ENCODE measurements at regions not wholly inside any gene's neighbourhood (a gene's known extent, or its start where the extent isn't known, plus 50 kb on each side); places are given as distances from the start of the nearest gene placed in this dataset.
"Not testable (repeated sequence)": the region's sequence is repeated elsewhere in the genome, so short reads cannot be mapped to it uniquely, and the experiment has no call there.

DNA sequence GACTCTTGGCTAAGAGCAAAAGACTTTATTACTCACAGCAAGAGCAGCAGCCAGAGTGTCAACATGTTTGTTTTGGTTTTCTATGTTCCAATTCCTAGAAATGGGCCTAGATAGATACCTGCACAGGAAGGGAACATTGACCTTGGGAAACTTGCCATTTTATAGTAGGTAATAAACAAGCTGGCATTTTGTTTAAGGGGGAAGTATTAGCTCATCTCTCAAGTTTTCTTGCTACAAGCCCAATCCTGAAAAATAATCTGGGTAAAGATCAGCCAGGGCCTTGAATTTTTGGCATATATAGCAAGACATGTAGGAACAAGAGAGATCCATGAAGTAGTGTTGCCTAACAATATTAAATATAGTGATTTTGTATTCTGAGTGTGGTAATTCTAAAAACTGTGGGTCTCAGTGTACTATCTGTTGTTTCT is 51.4 kb upstream of the RGL1 start:
- H3K27me3 Mint-ChIP-seq = no peaks in the 10 kb centered on the region
- H3K9me3 Mint-ChIP-seq = peaks cover 20% of the 10 kb centered on the region
- H3K4me3 Mint-ChIP-seq = no peak overlapping the region
- TF ChIP-seq, protein P1, sequence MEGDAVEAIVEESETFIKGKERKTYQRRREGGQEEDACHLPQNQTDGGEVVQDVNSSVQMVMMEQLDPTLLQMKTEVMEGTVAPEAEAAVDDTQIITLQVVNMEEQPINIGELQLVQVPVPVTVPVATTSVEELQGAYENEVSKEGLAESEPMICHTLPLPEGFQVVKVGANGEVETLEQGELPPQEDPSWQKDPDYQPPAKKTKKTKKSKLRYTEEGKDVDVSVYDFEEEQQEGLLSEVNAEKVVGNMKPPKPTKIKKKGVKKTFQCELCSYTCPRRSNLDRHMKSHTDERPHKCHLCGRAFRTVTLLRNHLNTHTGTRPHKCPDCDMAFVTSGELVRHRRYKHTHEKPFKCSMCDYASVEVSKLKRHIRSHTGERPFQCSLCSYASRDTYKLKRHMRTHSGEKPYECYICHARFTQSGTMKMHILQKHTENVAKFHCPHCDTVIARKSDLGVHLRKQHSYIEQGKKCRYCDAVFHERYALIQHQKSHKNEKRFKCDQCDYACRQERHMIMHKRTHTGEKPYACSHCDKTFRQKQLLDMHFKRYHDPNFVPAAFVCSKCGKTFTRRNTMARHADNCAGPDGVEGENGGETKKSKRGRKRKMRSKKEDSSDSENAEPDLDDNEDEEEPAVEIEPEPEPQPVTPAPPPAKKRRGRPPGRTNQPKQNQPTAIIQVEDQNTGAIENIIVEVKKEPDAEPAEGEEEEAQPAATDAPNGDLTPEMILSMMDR (conservative IDR thresholded peaks at IDR 0.05) = no peak
- DNase-seq (ENCODE audit: extremely low spot score, unreplicated experiment) = no peak
- H3K36me3 Mint-ChIP-seq = no peaks in the 10 kb centered on the region
- H3K27ac Mint-ChIP-seq = no peak overlapping the region
- H3K4me1 Mint-ChIP-seq (ENCODE audit: unreplicated experiment) = peaks cover 4% of the 10 kb centered on the region

DNA sequence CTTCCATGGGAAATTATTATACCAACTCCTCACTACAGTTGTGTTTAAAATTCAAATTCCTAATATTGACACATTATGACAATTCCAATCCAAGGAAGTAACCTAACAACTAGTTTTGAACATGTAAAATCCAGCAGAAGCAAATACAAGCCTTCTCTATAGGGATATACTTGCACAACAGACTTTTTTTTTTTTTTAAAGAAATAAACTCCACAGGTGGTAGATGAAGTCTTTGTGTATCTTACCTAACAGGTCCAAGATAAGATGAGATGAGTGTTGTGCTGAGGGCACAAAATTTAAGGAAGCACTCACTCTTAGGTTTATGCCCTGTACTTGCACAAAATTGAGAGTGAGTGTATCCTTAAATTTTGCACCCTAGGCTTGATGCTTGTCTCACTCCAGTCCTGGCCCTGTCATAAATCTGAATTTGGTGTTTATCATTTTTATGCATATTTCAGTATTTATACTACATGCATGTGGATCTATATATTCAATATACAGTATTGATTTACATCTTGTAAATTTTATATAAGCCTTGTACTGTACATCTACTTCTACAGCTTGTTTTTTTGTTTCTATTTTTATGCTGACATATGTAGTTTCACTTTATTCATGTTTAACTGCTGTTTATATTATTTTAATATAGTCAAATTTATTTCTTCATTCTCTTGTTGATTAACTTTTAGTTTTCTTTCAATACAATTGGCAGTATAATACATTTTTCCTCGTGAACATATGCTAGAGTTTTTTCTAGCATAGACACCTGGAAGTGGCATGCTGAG is 60.6 kb upstream of the RGL1 start:
- Mint-ChIP-seq H3K4me1 (ENCODE audit: unreplicated experiment) (peaks cover 5% of the 10 kb centered on the region), H3K9me3 (no peaks in the 10 kb centered on the region), H3K36me3 (peaks cover 4% of the 10 kb centered on the region), H3K27me3 (no peaks in the 10 kb centered on the region), H3K4me3 (no peak overlapping the region), H3K27ac (no peak overlapping the region)
- DNase-seq (ENCODE audit: extremely low spot score, unreplicated experiment) = no peak
- TF ChIP-seq, protein P1 (conservative IDR thresholded peaks at IDR 0.05) = no peak

DNA sequence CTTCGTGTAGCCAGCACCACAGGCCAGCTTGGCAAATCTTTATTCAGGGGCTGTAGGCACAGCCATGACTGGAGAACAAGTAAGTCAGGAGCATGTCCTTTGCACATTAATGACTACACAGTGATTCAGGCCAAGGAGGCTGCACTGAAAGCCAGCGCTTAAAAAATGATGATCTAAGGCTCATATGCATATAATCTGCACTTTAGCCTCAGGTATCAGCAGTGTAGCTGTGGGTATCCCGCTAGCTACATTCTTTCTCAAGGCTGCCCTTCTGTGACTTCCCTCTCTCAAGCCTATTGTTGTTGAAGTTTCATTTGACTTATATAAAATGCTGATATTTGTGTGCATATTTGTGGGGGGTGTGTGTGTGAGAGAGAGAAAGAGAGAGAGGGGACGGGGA is 62.6 kb upstream of the RGL1 start:
- TF ChIP-seq, protein P1 (conservative IDR thresholded peaks at IDR 0.05) = no peak
- peaks cover 7% of the 10 kb centered on the region for H3K4me1 Mint-ChIP-seq (ENCODE audit: unreplicated experiment)
- H3K4me3 Mint-ChIP-seq = no peak overlapping the region
- no peak for DNase-seq (ENCODE audit: extremely low spot score, unreplicated experiment)
- no peak overlapping the region for H3K27ac Mint-ChIP-seq
- no peaks in the 10 kb centered on the region for H3K36me3 Mint-ChIP-seq
- H3K27me3 Mint-ChIP-seq = no peaks in the 10 kb centered on the region
- no peaks in the 10 kb centered on the region for H3K9me3 Mint-ChIP-seq

DNA sequence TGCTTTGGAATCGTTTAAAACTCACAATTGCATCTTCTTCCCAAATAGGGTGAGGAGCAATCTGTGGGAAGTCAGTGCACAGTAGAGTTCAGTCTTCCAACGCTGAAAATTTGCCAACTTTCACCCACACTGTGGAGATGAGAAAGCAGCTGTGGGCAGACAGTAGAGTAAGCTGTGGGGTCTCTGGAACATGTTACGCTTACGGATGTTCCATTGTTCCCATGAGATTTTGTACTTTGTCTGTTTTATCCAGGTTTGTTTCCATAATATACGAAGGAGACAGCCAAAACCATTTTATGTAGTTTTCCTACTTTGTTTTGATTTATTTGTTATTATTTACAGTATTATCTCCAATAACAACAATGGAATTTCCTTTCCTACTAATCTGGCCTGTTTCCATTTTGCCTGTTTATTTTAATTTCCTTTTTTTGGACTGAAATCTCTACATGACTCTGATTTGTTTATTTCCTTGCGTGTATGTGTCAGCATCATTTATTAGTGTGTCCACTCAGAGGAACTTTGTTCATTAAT is 65.1 kb upstream of the RGL1 start:
- Mint-ChIP-seq H3K27me3 (no peaks in the 10 kb centered on the region), H3K27ac (no peak overlapping the region), H3K4me1 (ENCODE audit: unreplicated experiment) (peaks cover 23% of the 10 kb centered on the region), H3K4me3 (no peak overlapping the region), H3K36me3 (no peaks in the 10 kb centered on the region), H3K9me3 (no peaks in the 10 kb centered on the region)
- DNase-seq (ENCODE audit: extremely low spot score, unreplicated experiment) = no peak
- TF ChIP-seq, protein P1 (conservative IDR thresholded peaks at IDR 0.05) = no peak

DNA sequence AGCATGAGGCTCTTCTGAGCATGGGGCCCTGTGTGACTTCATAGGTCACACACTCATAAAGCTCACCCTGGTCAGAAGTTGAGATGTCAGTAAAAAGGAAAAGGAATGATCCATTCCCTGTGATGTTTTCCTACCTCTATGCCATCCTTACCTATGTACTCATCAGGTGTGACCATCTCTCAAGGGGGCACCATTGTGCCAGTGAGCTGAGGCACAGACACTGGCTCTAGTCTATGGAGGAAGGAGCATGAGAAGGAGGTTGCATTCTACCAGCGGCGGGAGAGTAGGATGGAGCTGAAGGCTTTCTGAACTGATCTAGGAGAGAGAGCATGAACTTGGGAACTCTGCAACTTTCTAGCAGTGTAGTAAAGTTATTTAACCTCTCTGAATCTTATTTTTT is 65.8 kb upstream of the RGL1 start:
- H3K9me3 Mint-ChIP-seq = no peaks in the 10 kb centered on the region

DNA sequence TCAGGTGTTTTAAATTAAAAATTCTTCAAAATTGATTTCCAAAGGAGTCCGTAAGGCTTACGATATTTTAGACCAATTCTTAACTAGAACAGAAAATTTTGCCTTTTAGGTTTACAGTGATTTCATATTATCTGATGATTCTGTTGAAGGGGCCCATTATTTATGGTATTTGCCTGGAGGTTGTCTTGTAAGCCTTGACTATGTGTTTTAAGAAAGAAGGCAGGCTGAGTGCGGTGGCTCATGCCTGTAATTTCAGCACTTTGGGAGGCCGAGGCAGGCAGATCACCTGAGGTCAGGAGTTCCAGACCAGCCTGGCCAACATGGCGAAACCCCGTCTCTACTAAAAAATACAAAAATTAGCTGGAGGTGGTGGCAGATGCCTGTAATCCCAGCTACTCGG is 67.0 kb upstream of the RGL1 start:
- not testable (repeated sequence) for H3K27me3 Mint-ChIP-seq; H3K4me3 Mint-ChIP-seq; H3K9me3 Mint-ChIP-seq; DNase-seq (ENCODE audit: extremely low spot score, unreplicated experiment); H3K36me3 Mint-ChIP-seq; H3K27ac Mint-ChIP-seq
- peaks cover 42% of the 10 kb centered on the region for H3K4me1 Mint-ChIP-seq (ENCODE audit: unreplicated experiment)

More for the DNA sequence above, 65.8 kb upstream of the RGL1 start:
- no peak for DNase-seq (ENCODE audit: extremely low spot score, unreplicated experiment)
- Mint-ChIP-seq H3K27me3 (no peaks in the 10 kb centered on the region), H3K4me1 (ENCODE audit: unreplicated experiment) (peaks cover 31% of the 10 kb centered on the region), H3K36me3 (no peaks in the 10 kb centered on the region), H3K27ac (no peak overlapping the region), H3K4me3 (no peak overlapping the region)
- TF ChIP-seq, protein P1 (conservative IDR thresholded peaks at IDR 0.05) = no peak
